Naive thymus-derived CD4-positive, alpha-beta T cell (primary cell): ENCODE measurements at regions not wholly inside any gene's neighbourhood (a gene's known extent, or its start where the extent isn't known, plus 50 kb on each side); places are given as distances from the start of the nearest gene placed in this dataset.

ENCODE experiments used
- ATAC-seq: fragments of 150-1000 bp; cut with Tn5 transposase; 2 replicates; pipeline ENCODE4 v1.10.0; 2021; ENCODE audit warnings: mild to moderate bottlenecking, moderate library complexity
- CTCF ChIA-PET: fragments of 350-600 bp; sonication (Branson Sonifier 250); formaldehyde crosslinking; loops from one replicate; lab custom pipeline; 2021; ENCODE audit warnings: antibody characterized with exemption; lab: Charles Lee
- POLR2A ChIA-PET: fragments of 350-600 bp; sonication (Branson Sonifier 250); formaldehyde crosslinking; loops from one replicate; lab custom pipeline; 2021; ENCODE audit warnings: antibody characterized with exemption, inconsistent platforms; lab: Charles Lee
- DNase-seq, 9 donors: peaks; one replicate each; pipeline versions ENCODE4 v3.0.0 to v3.0.0-alpha.2; 2020 to 2022; ENCODE audit warnings: mixed read lengths in 1 of 9
- H3K27ac ChIP-seq: one replicate; pipeline ENCODE4 v1.7.0; 2013; ENCODE audit warnings: mild to moderate bottlenecking, low read depth, low read length, moderate library complexity
- H3K27me3 ChIP-seq, 2 donors: one replicate each; pipeline ENCODE4 v1.7.0; 2013; ENCODE audit warnings: low read length in 2 of 2, mild to moderate bottlenecking in 2 of 2, moderate library complexity in 2 of 2; ENCODE audit not compliant: control insufficient read depth in 2 of 2, insufficient read depth in 2 of 2
- H3K36me3 ChIP-seq, 3 experiments: 1 replicate in 2 of 3; 2 replicates in 1 of 3; pipeline ENCODE4 v1.7.0; 2013; ENCODE audit warnings: low read length in 3 of 3, mild to moderate bottlenecking in 3 of 3, moderate library complexity in 1 of 3; ENCODE audit not compliant: insufficient read depth in 3 of 3, control insufficient read depth in 2 of 3
- H3K4me1 ChIP-seq, 2 donors: one replicate each; pipeline ENCODE4 v1.7.0; 2013; ENCODE audit warnings: low read length in 2 of 2, mild to moderate bottlenecking in 2 of 2, moderate library complexity in 1 of 2; ENCODE audit not compliant: control insufficient read depth in 2 of 2, insufficient read depth in 2 of 2
- H3K4me3 ChIP-seq: 2 replicates; pipeline ENCODE4 v1.7.0; 2013; ENCODE audit warnings: mild to moderate bottlenecking, low read length
- H3K9me3 ChIP-seq, 3 experiments: 1 replicate in 2 of 3; 2 replicates in 1 of 3; pipeline ENCODE4 v1.7.0; 2013; ENCODE audit warnings: low read length in 3 of 3; ENCODE audit not compliant: control insufficient read depth in 2 of 3
- H3K27ac Mint-ChIP-seq, 9 donors: one replicate each; pipeline ENCODE4 v1.8.0; 2020 to 2022; ENCODE audit warnings: mixed read lengths in 9 of 9, mild to moderate bottlenecking in 8 of 9, moderate library complexity in 5 of 9, inconsistent platforms in 2 of 9
- H3K27me3 Mint-ChIP-seq, 5 donors: one replicate each; pipeline ENCODE4 v1.8.0; 2021 to 2022; ENCODE audit warnings: mixed read lengths in 5 of 5, mild to moderate bottlenecking in 1 of 5
- H3K36me3 Mint-ChIP-seq, 5 donors: one replicate each; pipeline ENCODE4 v1.8.0; 2020 to 2022; ENCODE audit warnings: mixed read lengths in 5 of 5, mild to moderate bottlenecking in 3 of 5, inconsistent platforms in 1 of 5
- H3K4me1 Mint-ChIP-seq, 7 donors: one replicate each; pipeline ENCODE4 v1.8.0; 2020 to 2022; ENCODE audit warnings: mixed read lengths in 7 of 7, mild to moderate bottlenecking in 3 of 7, inconsistent platforms in 1 of 7
- H3K4me3 Mint-ChIP-seq, 10 donors: one replicate each; pipeline ENCODE4 v1.8.0; 2020 to 2022; ENCODE audit warnings: mild to moderate bottlenecking in 10 of 10, mixed read lengths in 10 of 10, moderate library complexity in 6 of 10, inconsistent platforms in 2 of 10
- H3K9me3 Mint-ChIP-seq, 11 donors: one replicate each; pipeline ENCODE4 v1.8.0; 2020 to 2022; ENCODE audit warnings: mixed read lengths in 11 of 11, mild to moderate bottlenecking in 4 of 11, inconsistent platforms in 1 of 11, moderate library complexity in 1 of 11
- intact Hi-C, 2 donors: fragments of 100-400 bp; cut with micrococcal nuclease; formaldehyde crosslinking; loops; one replicate each; pipeline ENCODE4 v1.15.1; 2023

DNA sequence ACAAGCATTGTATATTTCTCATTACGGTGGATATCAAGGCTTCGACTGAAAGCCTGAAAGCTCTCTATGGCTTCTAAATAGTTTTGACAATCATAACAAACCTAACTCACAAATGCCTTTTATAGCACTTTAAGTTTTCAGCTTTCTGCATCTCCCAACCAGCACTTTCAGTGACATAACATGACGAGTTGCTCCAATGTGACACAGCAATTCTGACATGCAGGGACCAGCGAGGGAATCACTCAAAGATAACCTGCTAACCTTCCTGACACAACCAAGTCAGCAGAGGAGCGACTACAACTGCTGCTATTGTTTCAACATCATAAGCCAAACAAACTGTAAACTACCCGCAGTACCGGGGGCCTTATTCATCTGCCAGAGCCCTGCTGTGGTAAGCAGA, 95.7 kb upstream of the CDH20 start:
- no peak for ATAC-seq

GRCh38 chr18:61239051-61239450, 94.2 kb upstream of the CDH20 start:
- Mint-ChIP-seq H3K9me3 (peaks cover 0 to 4% (median 0%) of the 10 kb centered on the region in 11 donors), H3K4me3 (no peak overlapping the region), H3K36me3 (no peaks in the 10 kb centered on the region), H3K27ac (no peak overlapping the region), H3K4me1 (no peaks in the 10 kb centered on the region), H3K27me3 (no peaks in the 10 kb centered on the region)
- CTCF ChIA-PET, result interaction anchor here (0.6 kb wide), 1 partner anchor 295 kb away, joined by 3 read pairs; no protein-coding TSS in a partner anchor
- intact Hi-C loops, result no loop called here
- Histone ChIP-seq H3K36me3 (no peaks in the 10 kb centered on the region), H3K27ac (no peak overlapping the region), H3K4me3 (no peak overlapping the region), H3K27me3 (no peaks in the 10 kb centered on the region), H3K4me1 (no peaks in the 10 kb centered on the region), H3K9me3 (no peaks in the 10 kb centered on the region)
- POLR2A ChIA-PET, result no interaction called here
- ATAC-seq (no peak), DNase-seq (no peak)

More for the DNA sequence above, 95.7 kb upstream of the CDH20 start:
- Histone ChIP-seq H3K36me3 (no peaks in the 10 kb centered on the region), H3K9me3 (no peaks in the 10 kb centered on the region), H3K27me3 (no peaks in the 10 kb centered on the region), H3K4me3 (no peak overlapping the region), H3K27ac (no peak overlapping the region), H3K4me1 (no peaks in the 10 kb centered on the region)
- no peaks in the 10 kb centered on the region for H3K36me3 Mint-ChIP-seq
- no peaks in the 10 kb centered on the region for H3K4me1 Mint-ChIP-seq
- H3K27ac Mint-ChIP-seq, result no peak overlapping the region
- DNase-seq, result no peak
- H3K4me3 Mint-ChIP-seq, result no peak overlapping the region
- peaks cover 0 to 6% (median 0%) of the 10 kb centered on the region in 11 donors for H3K9me3 Mint-ChIP-seq
- CTCF ChIA-PET, result no interaction called here
- POLR2A ChIA-PET, result no interaction called here
- no peaks in the 10 kb centered on the region for H3K27me3 Mint-ChIP-seq
- intact Hi-C loops, result no loop called here

GRCh38 chr18:61241260-61241853, 91.9 kb upstream of the CDH20 start:
- H3K36me3 Mint-ChIP-seq, result no peaks in the 10 kb centered on the region
- H3K27ac Mint-ChIP-seq, result no peak overlapping the region
- peaks cover 0 to 4% (median under 1%) of the 10 kb centered on the region in 11 donors for H3K9me3 Mint-ChIP-seq
- Histone ChIP-seq H3K4me3 (no peak overlapping the region), H3K9me3 (no peaks in the 10 kb centered on the region), H3K4me1 (no peaks in the 10 kb centered on the region), H3K27ac (no peak overlapping the region), H3K27me3 (no peaks in the 10 kb centered on the region), H3K36me3 (no peaks in the 10 kb centered on the region)
- DNase-seq, result no peak
- H3K4me3 Mint-ChIP-seq, result no peak overlapping the region
- no peaks in the 10 kb centered on the region for H3K27me3 Mint-ChIP-seq
- ChIA-PET POLR2A (no interaction called here), CTCF (no interaction called here)
- intact Hi-C loops, result no loop called here
- no peaks in the 10 kb centered on the region for H3K4me1 Mint-ChIP-seq
- ATAC-seq, result no peak

- H3K27ac ChIP-seq, result no peak overlapping the region
- H3K4me1 Mint-ChIP-seq, result no peaks in the 10 kb centered on the region
- no peak overlapping the region for H3K27ac Mint-ChIP-seq
- no peaks in the 10 kb centered on the region for H3K36me3 Mint-ChIP-seq
- DNase-seq, result no peak
- no peaks in the 10 kb centered on the region for H3K27me3 ChIP-seq
- H3K4me1 ChIP-seq, result no peaks in the 10 kb centered on the region
- H3K36me3 ChIP-seq, result no peaks in the 10 kb centered on the region
- POLR2A ChIA-PET, result no interaction called here
- ATAC-seq, result no peak
- no peak overlapping the region for H3K4me3 Mint-ChIP-seq
- intact Hi-C loops, result no loop called here
- no peak overlapping the region for H3K4me3 ChIP-seq
- no peaks in the 10 kb centered on the region for H3K9me3 ChIP-seq
- H3K27me3 Mint-ChIP-seq, result no peaks in the 10 kb centered on the region
- CTCF ChIA-PET, result no interaction called here
- peaks cover 0 to 4% (median 1%) of the 10 kb centered on the region in 11 donors for H3K9me3 Mint-ChIP-seq
These were observed 88.6 kb upstream of the CDH20 start for GRCh38 chr18:61244632-61245031.

GRCh38 chr18:61245276-61245675, 88.0 kb upstream of the CDH20 start:
- Histone ChIP-seq H3K9me3 (no peaks in the 10 kb centered on the region), H3K4me1 (no peaks in the 10 kb centered on the region), H3K27me3 (no peaks in the 10 kb centered on the region), H3K27ac (no peak overlapping the region), H3K4me3 (no peak overlapping the region), H3K36me3 (no peaks in the 10 kb centered on the region)
- no peaks in the 10 kb centered on the region for H3K4me1 Mint-ChIP-seq
- H3K4me3 Mint-ChIP-seq, result no peak overlapping the region
- H3K27ac Mint-ChIP-seq, result no peak overlapping the region
- H3K27me3 Mint-ChIP-seq, result no peaks in the 10 kb centered on the region
- CTCF ChIA-PET, result no interaction called here
- DNase-seq (no peak), ATAC-seq (no peak)
- POLR2A ChIA-PET, result no interaction called here
- intact Hi-C loops, result no loop called here
- peaks cover 0 to 4% (median 1%) of the 10 kb centered on the region in 11 donors for H3K9me3 Mint-ChIP-seq
- H3K36me3 Mint-ChIP-seq, result no peaks in the 10 kb centered on the region

- Mint-ChIP-seq H3K4me3 (no peak overlapping the region), H3K27ac (no peak overlapping the region), H3K27me3 (no peaks in the 10 kb centered on the region), H3K4me1 (no peaks in the 10 kb centered on the region), H3K36me3 (no peaks in the 10 kb centered on the region), H3K9me3 (peaks cover 0 to 10% (median 0%) of the 10 kb centered on the region in 11 donors)
- ATAC-seq, result no peak
- Histone ChIP-seq H3K27me3 (no peaks in the 10 kb centered on the region), H3K27ac (no peak overlapping the region), H3K4me1 (no peaks in the 10 kb centered on the region), H3K4me3 (no peak overlapping the region), H3K9me3 (no peaks in the 10 kb centered on the region), H3K36me3 (no peaks in the 10 kb centered on the region)
- no peak for DNase-seq
- ChIA-PET CTCF (no interaction called here), POLR2A (no interaction called here)
- intact Hi-C loops, result no loop called here
These were observed 84.6 kb upstream of the CDH20 start for GRCh38 chr18:61248589-61248988.

DNA sequence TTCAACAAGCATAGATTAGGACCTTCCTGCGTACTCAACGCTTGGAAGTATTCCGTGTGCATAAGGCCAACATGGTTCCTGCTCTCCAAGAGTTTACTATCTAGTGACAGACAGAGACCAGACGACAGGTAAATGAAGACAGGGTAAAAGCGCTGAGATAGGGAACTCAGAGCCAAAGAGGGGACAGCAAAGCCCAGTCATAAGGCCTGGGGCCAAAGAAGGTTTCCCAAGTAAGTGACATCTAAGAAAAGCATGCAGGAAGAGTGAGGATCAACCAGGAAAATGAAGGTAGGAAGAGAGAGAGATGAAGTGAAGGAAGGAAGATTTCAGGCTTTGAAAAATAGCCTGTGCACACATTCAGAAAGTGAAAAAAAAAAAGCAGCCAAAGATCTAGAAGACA, 76.9 kb upstream of the CDH20 start:
- POLR2A ChIA-PET, result no interaction called here
- intact Hi-C loops, result no loop called here
- CTCF ChIA-PET, result no interaction called here

More for the DNA sequence above, 76.9 kb upstream of the CDH20 start:
- Histone ChIP-seq H3K27ac (no peak overlapping the region), H3K4me3 (no peak overlapping the region), H3K36me3 (no peaks in the 10 kb centered on the region), H3K9me3 (no peaks in the 10 kb centered on the region), H3K27me3 (no peaks in the 10 kb centered on the region), H3K4me1 (no peaks in the 10 kb centered on the region)
- Mint-ChIP-seq H3K27ac (no peak overlapping the region), H3K4me1 (peaks cover 0 to 2% (median 0%) of the 10 kb centered on the region in 7 donors), H3K27me3 (no peaks in the 10 kb centered on the region), H3K4me3 (no peak overlapping the region), H3K36me3 (no peaks in the 10 kb centered on the region), H3K9me3 (peaks cover 0 to 10% (median 1%) of the 10 kb centered on the region in 11 donors)
- ATAC-seq, result no peak
- no peak for DNase-seq
